Keratinocyte (primary cell): ENCODE measurements at regions not wholly inside any gene's neighbourhood (a gene's known extent, or its start where the extent isn't known, plus 50 kb on each side); places are given as distances from the start of the nearest gene placed in this dataset.

Experiments
- DNase-seq: peaks from one replicate; pipeline ENCODE4 v3.0.0-alpha.2; 2011; ENCODE audit warnings: low read depth, missing footprints, low spot score
- FAIRE-seq: peaks from 2 replicates; lab custom pipeline; 2011; peaks lifted over from hg19 to GRCh38; lab: Jason Lieb, UNC
- H2AFZ ChIP-seq: 2 replicates; pipeline ENCODE4 v1.6.0; 2012; ENCODE audit warnings: low read length, control low read depth, inconsistent platforms; ENCODE audit not compliant: control insufficient read depth
- H3K27ac ChIP-seq: 2 replicates; pipeline ENCODE4 v1.5.1; 2011; ENCODE audit warnings: low read length; ENCODE audit not compliant: control insufficient read depth, insufficient read depth
- H3K27me3 ChIP-seq: 3 replicates; pipeline ENCODE4 v1.6.0; 2011; ENCODE audit warnings: low read length; ENCODE audit not compliant: control insufficient read depth, insufficient read depth; ENCODE audit errors: extremely low read depth
- H3K36me3 ChIP-seq, 2 experiments: 2 replicates in 1 of 2; 3 replicates in 1 of 2; pipeline ENCODE4 v1.5.1; 2011; ENCODE audit warnings: low read length in 2 of 2, mild to moderate bottlenecking in 1 of 2; ENCODE audit not compliant: control insufficient read depth in 2 of 2, insufficient read depth in 2 of 2; ENCODE audit errors: extremely low read depth in 1 of 2
- H3K4me1 ChIP-seq: 3 replicates; pipeline ENCODE4 v1.5.1; 2011; ENCODE audit warnings: low read length; ENCODE audit not compliant: control insufficient read depth, insufficient read depth; ENCODE audit errors: extremely low read depth
- H3K4me2 ChIP-seq: 3 replicates; pipeline ENCODE4 v1.6.0; 2011; ENCODE audit warnings: low read depth, low read length; ENCODE audit not compliant: control insufficient read depth, insufficient read depth; ENCODE audit errors: extremely low read depth
- H3K4me3 ChIP-seq, 3 experiments: fragments of 200-600 bp in 1 of 3; sonication (generic) in 1 of 3; 2 replicates in 2 of 3; 3 replicates in 1 of 3; pipeline ENCODE4 v1.5.1; 2011 to 2016; ENCODE audit warnings: low read length in 3 of 3, mild to moderate bottlenecking in 3 of 3, control low read depth in 2 of 3, inconsistent platforms in 1 of 3, low read depth in 1 of 3, mixed read lengths in 1 of 3, mixed run types in 1 of 3, moderate library complexity in 1 of 3; ENCODE audit not compliant: control insufficient read depth in 2 of 3, insufficient read depth in 2 of 3; ENCODE audit errors: extremely low read depth in 1 of 3
- H3K79me2 ChIP-seq: 2 replicates; pipeline ENCODE4 v1.6.0; 2012; ENCODE audit warnings: low read length; ENCODE audit not compliant: control insufficient read depth, insufficient read depth
- H3K9ac ChIP-seq: 3 replicates; pipeline ENCODE4 v1.6.0; 2011; ENCODE audit warnings: low read length; ENCODE audit not compliant: control insufficient read depth, insufficient read depth; ENCODE audit errors: extremely low read depth
- H3K9me1 ChIP-seq: 3 replicates; pipeline ENCODE4 v1.6.0; 2011; ENCODE audit warnings: low read length; ENCODE audit not compliant: control insufficient read depth, insufficient read depth; ENCODE audit errors: extremely low read depth
- H3K9me3 ChIP-seq: 2 replicates; pipeline ENCODE4 v1.5.1; 2012; ENCODE audit warnings: low read depth, low read length; ENCODE audit not compliant: control insufficient read depth
- H4K20me1 ChIP-seq: 3 replicates; pipeline ENCODE4 v1.6.0; 2011; ENCODE audit warnings: low read length; ENCODE audit not compliant: control insufficient read depth, insufficient read depth; ENCODE audit errors: extremely low read depth
- EZH2 ChIP-seq: IDR thresholded peaks from one replicate; pipeline ENCODE4 v1.6.1; 2012; ENCODE audit warnings: inconsistent platforms, mild to moderate bottlenecking, low read length, moderate library complexity
- dilution Hi-C: fragments of 300-500 bp; cut with MboI; formaldehyde crosslinking; loops from one replicate; pipeline ENCODE4 v1.7.0; 2020; ENCODE audit warnings: low sequenced_read_pairs; ENCODE audit not compliant: extremely low pct_ligation_motif_present
- TF ChIP-seq, protein P1 (sequence below), 3 experiments: IDR thresholded peaks in 1 of 3; conservative IDR thresholded peaks in 1 of 3; optimal IDR thresholded peaks in 1 of 3; 2 replicates in 2 of 3; 3 replicates in 1 of 3; pipeline versions ENCODE3 to v1.5.1; 2011; ENCODE audit warnings: low read length in 3 of 3, mild to moderate bottlenecking in 3 of 3, moderate library complexity in 2 of 3, control low read depth in 1 of 3, inconsistent platforms in 1 of 3; ENCODE audit not compliant: insufficient read depth in 2 of 3; ENCODE audit errors: extremely low read depth in 1 of 3

DNA sequence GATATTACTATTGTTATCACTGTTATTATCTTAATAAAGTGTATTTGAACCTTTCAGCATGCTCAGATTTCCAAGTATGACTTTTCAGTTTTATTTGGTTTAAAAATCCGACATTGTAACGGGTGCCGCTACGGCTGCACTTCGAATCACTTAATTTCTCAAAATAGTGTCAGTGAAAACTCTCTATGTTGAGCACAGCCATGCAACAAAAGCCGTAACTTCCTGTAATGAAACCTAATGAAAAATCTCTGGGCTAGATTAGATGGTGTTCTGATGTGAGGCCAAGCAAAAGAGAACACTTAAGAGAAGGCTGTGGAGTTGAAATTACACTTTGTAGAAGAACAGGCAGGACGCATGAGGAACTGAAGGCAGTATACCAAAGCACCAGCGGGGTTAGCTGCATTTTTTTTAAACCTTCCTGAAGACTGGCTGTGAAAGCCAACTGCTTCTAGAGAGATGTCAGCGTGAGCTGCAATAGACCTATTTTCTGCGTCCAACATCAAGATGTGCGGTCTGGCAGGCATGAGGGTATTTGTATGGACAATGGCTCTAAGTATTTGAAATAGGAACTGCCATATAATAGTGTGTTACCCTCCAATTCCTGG is 1545.0 kb upstream of the GOT2 start:
- no peak for TF ChIP-seq EZH2
- TF ChIP-seq, protein P1, sequence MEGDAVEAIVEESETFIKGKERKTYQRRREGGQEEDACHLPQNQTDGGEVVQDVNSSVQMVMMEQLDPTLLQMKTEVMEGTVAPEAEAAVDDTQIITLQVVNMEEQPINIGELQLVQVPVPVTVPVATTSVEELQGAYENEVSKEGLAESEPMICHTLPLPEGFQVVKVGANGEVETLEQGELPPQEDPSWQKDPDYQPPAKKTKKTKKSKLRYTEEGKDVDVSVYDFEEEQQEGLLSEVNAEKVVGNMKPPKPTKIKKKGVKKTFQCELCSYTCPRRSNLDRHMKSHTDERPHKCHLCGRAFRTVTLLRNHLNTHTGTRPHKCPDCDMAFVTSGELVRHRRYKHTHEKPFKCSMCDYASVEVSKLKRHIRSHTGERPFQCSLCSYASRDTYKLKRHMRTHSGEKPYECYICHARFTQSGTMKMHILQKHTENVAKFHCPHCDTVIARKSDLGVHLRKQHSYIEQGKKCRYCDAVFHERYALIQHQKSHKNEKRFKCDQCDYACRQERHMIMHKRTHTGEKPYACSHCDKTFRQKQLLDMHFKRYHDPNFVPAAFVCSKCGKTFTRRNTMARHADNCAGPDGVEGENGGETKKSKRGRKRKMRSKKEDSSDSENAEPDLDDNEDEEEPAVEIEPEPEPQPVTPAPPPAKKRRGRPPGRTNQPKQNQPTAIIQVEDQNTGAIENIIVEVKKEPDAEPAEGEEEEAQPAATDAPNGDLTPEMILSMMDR (optimal IDR thresholded peaks at IDR 0.05 in 1 of 3, IDR thresholded peaks at IDR 0.05 in 1 of 3, conservative IDR thresholded peaks at IDR 0.05 in 1 of 3; ENCODE audit: extremely low read depth in 1 of 3, insufficient read depth in 2 of 3, low read length in 3 of 3): no peak
- H3K4me1 ChIP-seq: no peaks in the 10 kb centered on the region

DNA sequence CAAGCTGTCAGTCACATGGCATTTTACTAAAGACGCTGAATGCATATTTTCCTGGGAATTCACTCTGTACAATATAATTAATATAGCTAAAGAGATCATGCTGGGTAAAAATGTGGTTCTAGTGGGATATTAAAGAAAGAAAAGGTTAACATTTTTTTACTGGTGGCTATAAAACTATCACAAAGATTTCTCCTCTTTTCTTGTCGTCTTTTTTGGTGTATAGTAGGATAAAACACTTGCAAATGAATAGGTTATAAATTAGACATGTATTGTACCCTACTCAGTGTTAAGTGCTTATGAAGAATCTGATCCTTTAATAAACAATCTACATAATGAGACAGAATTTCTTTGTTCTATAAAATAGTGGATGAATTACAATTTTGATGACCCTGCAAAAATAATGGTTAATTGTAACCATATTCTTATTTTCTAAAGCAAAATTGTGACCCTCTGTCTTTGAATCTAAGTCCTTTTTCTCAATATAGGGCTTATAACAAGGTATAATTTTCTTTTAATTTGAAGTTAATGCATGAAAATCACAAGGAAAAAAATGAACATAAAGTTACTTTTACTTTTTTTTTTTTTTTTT is 1540.4 kb upstream of the GOT2 start:
- dilution Hi-C loops: no loop called here
- H3K9me1 ChIP-seq: no peaks in the 10 kb centered on the region

More for the DNA sequence above, 1545.0 kb upstream of the GOT2 start:
- DNase-seq (no peak), FAIRE-seq (no peak)
- Histone ChIP-seq H3K27me3 (no peaks in the 10 kb centered on the region), H3K4me2 (no peak overlapping the region), H3K36me3 (no peaks in the 10 kb centered on the region), H4K20me1 (no peaks in the 10 kb centered on the region), H3K9me3 (no peaks in the 10 kb centered on the region), H2AFZ (no peak overlapping the region), H3K9me1 (no peaks in the 10 kb centered on the region), H3K4me3 (no peak overlapping the region), H3K9ac (no peak overlapping the region), H3K79me2 (no peaks in the 10 kb centered on the region), H3K27ac (no peak overlapping the region)
- dilution Hi-C loops: no loop called here

More for the DNA sequence above, 1540.4 kb upstream of the GOT2 start:
- no peaks in the 10 kb centered on the region for H4K20me1 ChIP-seq
- H3K4me1 ChIP-seq: no peaks in the 10 kb centered on the region
- no peaks in the 10 kb centered on the region for H3K27me3 ChIP-seq
- no peak for DNase-seq
- H3K4me2 ChIP-seq: no peak overlapping the region
- H3K36me3 ChIP-seq: no peaks in the 10 kb centered on the region
- H3K27ac ChIP-seq: no peak overlapping the region
- H3K9ac ChIP-seq: no peak overlapping the region
- no peak overlapping the region for H2AFZ ChIP-seq
- H3K9me3 ChIP-seq: no peaks in the 10 kb centered on the region
- no peak overlapping the region for H3K4me3 ChIP-seq
- TF ChIP-seq EZH2: no peak
- TF ChIP-seq, protein P1 (optimal IDR thresholded peaks at IDR 0.05 in 1 of 3, IDR thresholded peaks at IDR 0.05 in 1 of 3, conservative IDR thresholded peaks at IDR 0.05 in 1 of 3; ENCODE audit: extremely low read depth in 1 of 3, insufficient read depth in 2 of 3, low read length in 3 of 3): no peak
- no peaks in the 10 kb centered on the region for H3K79me2 ChIP-seq
- no peak for FAIRE-seq
